Fibroblast of lung (primary cell): ENCODE measurements at regions not wholly inside any gene's neighbourhood (a gene's known extent, or its start where the extent isn't known, plus 50 kb on each side); places are given as distances from the start of the nearest gene placed in this dataset.

ENCODE experiments used
- DNase-seq, 2 donors: peaks; one replicate each; pipeline versions ENCODE4 v3.0.0 to v3.0.0-alpha.2; 2010; ENCODE audit warnings: low read depth in 2 of 2
- H2AFZ ChIP-seq: 2 replicates; pipeline ENCODE4 v1.5.1; 2012; ENCODE audit warnings: low read length, control low read depth, inconsistent platforms
- H3K27ac ChIP-seq: 2 replicates; pipeline ENCODE4 v1.5.1; 2011; ENCODE audit warnings: low read length, control low read depth; ENCODE audit not compliant: insufficient read depth
- H3K27me3 ChIP-seq: 2 replicates; pipeline ENCODE4 v1.5.1; 2011; ENCODE audit warnings: mild to moderate bottlenecking, low read length; ENCODE audit not compliant: control insufficient read depth, insufficient read depth
- H3K36me3 ChIP-seq: 2 replicates; pipeline ENCODE4 v1.5.1; 2011; ENCODE audit warnings: low read length; ENCODE audit not compliant: control insufficient read depth, insufficient read depth
- H3K4me1 ChIP-seq: 2 replicates; pipeline ENCODE4 v1.5.1; 2011; ENCODE audit warnings: low read length; ENCODE audit not compliant: control insufficient read depth, insufficient read depth; ENCODE audit errors: extremely low read depth
- H3K4me2 ChIP-seq: 2 replicates; pipeline ENCODE4 v1.5.1; 2011; ENCODE audit warnings: low read length, control low read depth; ENCODE audit not compliant: insufficient read depth; ENCODE audit errors: extremely low read depth
- H3K4me3 ChIP-seq, 4 experiments: fragments of 200-600 bp in 1 of 4; sonication (generic) in 1 of 4; replicated peaks in 1 of 4; 2 replicates each; pipeline ENCODE4 v1.5.1; 2011 to 2016; ENCODE audit warnings: low read length in 4 of 4, low read depth in 3 of 4, mild to moderate bottlenecking in 3 of 4, control low read depth in 2 of 4, inconsistent platforms in 1 of 4, mixed read lengths in 1 of 4; ENCODE audit not compliant: insufficient read depth in 1 of 4; ENCODE audit errors: control extremely low read depth in 1 of 4
- H3K79me2 ChIP-seq: 2 replicates; pipeline ENCODE4 v1.5.1; 2012; ENCODE audit warnings: mild to moderate bottlenecking, low read length, inconsistent platforms; ENCODE audit not compliant: control insufficient read depth, insufficient read depth
- H3K9ac ChIP-seq: 2 replicates; pipeline ENCODE4 v1.5.1; 2011; ENCODE audit warnings: mild to moderate bottlenecking, low read length, control low read depth; ENCODE audit not compliant: insufficient read depth
- H3K9me3 ChIP-seq: 2 replicates; pipeline ENCODE4 v1.5.1; 2012; ENCODE audit warnings: low read depth, low read length; ENCODE audit not compliant: control insufficient read depth, insufficient read depth
- H4K20me1 ChIP-seq: 2 replicates; pipeline ENCODE4 v1.5.1; 2011; ENCODE audit warnings: low read length; ENCODE audit not compliant: control insufficient read depth, insufficient read depth; ENCODE audit errors: extremely low read depth
- EZH2 ChIP-seq: IDR thresholded peaks from 2 replicates; pipeline ENCODE4 v1.5.1; 2012; ENCODE audit warnings: low read length, control low read depth, mild to moderate bottlenecking; ENCODE audit errors: missing control alignments
- TF ChIP-seq, protein P1 (sequence below), 2 donors: IDR thresholded peaks in 1 of 2; conservative IDR thresholded peaks in 1 of 2; 1 replicate in 1 of 2; 2 replicates in 1 of 2; pipeline ENCODE4 v1.5.1; 2011 to 2012; ENCODE audit warnings: low read length in 2 of 2, control low read depth in 1 of 2, inconsistent platforms in 1 of 2, low read depth in 1 of 2, mild to moderate bottlenecking in 1 of 2

DNA sequence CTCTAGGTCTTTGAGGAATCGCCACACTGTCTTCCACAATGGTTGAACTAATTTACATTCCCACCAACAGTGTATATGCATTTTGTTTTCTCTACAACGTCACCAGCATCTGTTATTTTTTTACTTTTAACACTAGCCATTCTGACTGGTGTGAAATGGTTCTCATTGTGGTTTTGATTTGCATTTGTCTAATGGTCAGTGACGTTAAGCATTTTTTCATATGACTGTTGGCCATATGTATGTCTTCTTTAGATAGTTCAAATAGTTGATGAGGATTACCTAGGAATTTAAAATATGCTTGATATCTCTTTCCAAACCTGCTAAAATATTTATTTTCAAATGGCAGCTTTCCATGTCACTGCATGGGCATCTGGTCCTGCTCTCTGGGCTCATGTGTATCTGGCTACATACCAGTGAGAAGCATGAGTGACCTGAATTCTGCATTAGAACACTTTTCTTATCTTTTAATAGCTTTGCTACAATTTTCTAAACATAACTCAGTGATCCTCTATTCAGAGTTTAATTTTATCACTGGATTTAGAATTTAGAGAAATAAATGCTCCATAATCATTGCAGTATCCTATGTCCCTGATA lies 95.8 kb upstream of the ADAMTS16 start:
- peak in 1 of 2 donors; percentile 15 for DNase-seq
- no peaks in the 10 kb centered on the region for H3K27me3 ChIP-seq
- no peak overlapping the region for H3K4me2 ChIP-seq
- H3K9ac ChIP-seq: no peak overlapping the region
- H4K20me1 ChIP-seq: no peaks in the 10 kb centered on the region
- H3K27ac ChIP-seq: no peak overlapping the region
- no peaks in the 10 kb centered on the region for H3K4me1 ChIP-seq
- no peaks in the 10 kb centered on the region for H3K36me3 ChIP-seq
- no peaks in the 10 kb centered on the region for H3K79me2 ChIP-seq
- H3K9me3 ChIP-seq: no peaks in the 10 kb centered on the region
- H2AFZ ChIP-seq: no peak overlapping the region
- no peak for TF ChIP-seq EZH2
- TF ChIP-seq, protein P1, sequence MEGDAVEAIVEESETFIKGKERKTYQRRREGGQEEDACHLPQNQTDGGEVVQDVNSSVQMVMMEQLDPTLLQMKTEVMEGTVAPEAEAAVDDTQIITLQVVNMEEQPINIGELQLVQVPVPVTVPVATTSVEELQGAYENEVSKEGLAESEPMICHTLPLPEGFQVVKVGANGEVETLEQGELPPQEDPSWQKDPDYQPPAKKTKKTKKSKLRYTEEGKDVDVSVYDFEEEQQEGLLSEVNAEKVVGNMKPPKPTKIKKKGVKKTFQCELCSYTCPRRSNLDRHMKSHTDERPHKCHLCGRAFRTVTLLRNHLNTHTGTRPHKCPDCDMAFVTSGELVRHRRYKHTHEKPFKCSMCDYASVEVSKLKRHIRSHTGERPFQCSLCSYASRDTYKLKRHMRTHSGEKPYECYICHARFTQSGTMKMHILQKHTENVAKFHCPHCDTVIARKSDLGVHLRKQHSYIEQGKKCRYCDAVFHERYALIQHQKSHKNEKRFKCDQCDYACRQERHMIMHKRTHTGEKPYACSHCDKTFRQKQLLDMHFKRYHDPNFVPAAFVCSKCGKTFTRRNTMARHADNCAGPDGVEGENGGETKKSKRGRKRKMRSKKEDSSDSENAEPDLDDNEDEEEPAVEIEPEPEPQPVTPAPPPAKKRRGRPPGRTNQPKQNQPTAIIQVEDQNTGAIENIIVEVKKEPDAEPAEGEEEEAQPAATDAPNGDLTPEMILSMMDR (conservative IDR thresholded peaks at IDR 0.05 in 1 of 2, IDR thresholded peaks at IDR 0.05 in 1 of 2; ENCODE audit: low read depth in 1 of 2, low read length in 2 of 2): no peak
- no peak overlapping the region for H3K4me3 ChIP-seq

DNA sequence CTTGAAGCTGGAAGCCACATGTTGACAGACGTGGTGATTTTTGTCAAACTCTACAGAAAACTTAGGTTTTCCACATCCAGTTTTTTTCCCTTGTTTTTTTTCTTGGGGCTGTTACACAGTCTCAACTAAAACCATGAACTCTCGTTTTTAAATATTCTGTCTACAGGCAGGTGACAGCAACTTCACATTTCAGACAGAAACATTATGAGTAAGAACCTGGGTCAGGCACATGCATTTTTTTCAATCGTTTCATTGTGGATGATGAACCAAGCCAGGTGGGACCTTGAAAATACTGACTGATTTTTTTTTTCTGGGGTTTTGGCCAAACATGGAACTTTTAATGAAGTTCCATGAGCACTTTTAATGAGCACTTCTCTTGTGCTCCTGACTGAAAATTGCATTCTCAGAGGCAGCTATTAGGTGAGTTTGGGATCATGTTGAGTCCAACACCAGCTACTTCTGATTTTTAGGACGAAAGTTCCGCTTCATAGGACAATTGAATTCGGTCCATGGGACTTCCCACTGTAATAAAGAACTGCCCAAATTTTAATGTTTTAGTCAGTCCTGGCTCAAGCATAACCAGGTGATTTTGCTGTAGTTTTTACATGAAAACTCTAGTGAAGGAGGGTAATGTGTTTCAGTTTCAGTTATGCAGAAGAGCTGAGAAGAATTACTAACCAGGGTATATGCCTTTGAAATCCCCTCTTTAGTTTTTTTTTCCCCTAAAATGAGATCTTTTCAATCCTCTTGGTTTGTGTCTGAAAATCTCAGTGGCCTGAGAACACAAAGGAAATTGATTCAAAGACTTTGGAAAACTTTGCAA lies 93.2 kb upstream of the ADAMTS16 start:
- H3K4me3 ChIP-seq: no peak overlapping the region
- H3K4me1 ChIP-seq: no peaks in the 10 kb centered on the region
- no peaks in the 10 kb centered on the region for H3K9me3 ChIP-seq
- H3K27me3 ChIP-seq: no peaks in the 10 kb centered on the region
- no peaks in the 10 kb centered on the region for H3K36me3 ChIP-seq
- no peaks in the 10 kb centered on the region for H4K20me1 ChIP-seq
- no peak overlapping the region for H3K27ac ChIP-seq
- H3K9ac ChIP-seq: no peak overlapping the region
- H3K4me2 ChIP-seq: no peak overlapping the region
- no peak overlapping the region for H2AFZ ChIP-seq
- TF ChIP-seq, protein P1 (conservative IDR thresholded peaks at IDR 0.05 in 1 of 2, IDR thresholded peaks at IDR 0.05 in 1 of 2; ENCODE audit: low read depth in 1 of 2, low read length in 2 of 2): no peak
- TF ChIP-seq EZH2: no peak
- H3K79me2 ChIP-seq: no peaks in the 10 kb centered on the region
- no peak for DNase-seq

DNA sequence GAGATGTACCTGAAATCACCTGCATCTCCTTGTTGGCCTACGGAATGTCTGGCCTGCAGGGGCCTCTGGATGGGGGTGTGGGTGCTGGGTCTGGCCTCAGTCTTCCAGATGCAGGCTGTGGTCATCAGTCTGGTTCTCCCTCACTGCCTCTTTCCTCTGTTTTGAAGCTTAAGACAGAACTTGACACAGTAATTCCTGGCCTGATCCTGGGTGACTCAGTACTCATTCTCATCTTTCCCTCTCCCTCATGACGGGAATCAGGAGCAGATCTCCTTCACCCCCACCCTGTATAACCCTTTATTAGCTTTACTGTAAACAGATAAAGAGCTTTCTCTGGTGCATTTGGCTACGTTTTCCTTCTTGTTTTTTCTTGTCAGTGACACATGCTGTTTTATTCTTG lies 89.3 kb upstream of the ADAMTS16 start:
- peak in 1 of 2 donors; percentile 32 for DNase-seq
- Histone ChIP-seq H4K20me1 (no peaks in the 10 kb centered on the region), H3K9me3 (no peaks in the 10 kb centered on the region), H3K79me2 (no peaks in the 10 kb centered on the region), H3K9ac (no peak overlapping the region), H2AFZ (no peak overlapping the region), H3K4me1 (no peaks in the 10 kb centered on the region), H3K4me2 (no peak overlapping the region), H3K27ac (no peak overlapping the region), H3K27me3 (no peaks in the 10 kb centered on the region), H3K4me3 (no peak overlapping the region), H3K36me3 (no peaks in the 10 kb centered on the region)
- TF ChIP-seq EZH2: no peak
- TF ChIP-seq, protein P1 (conservative IDR thresholded peaks at IDR 0.05 in 1 of 2, IDR thresholded peaks at IDR 0.05 in 1 of 2; ENCODE audit: low read depth in 1 of 2, low read length in 2 of 2): no peak
